Islet of Langerhans (tissue), 1 donor: ENCODE measurements at regions not wholly inside any gene's neighbourhood (a gene's known extent, or its start where the extent isn't known, plus 50 kb on each side); places are given as distances from the start of the nearest gene placed in this dataset.
"Not testable (repeated sequence)": the region's sequence is repeated elsewhere in the genome, so short reads cannot be mapped to it uniquely, and the experiment has no call there.

Experiments used
- FAIRE-seq: peaks from one replicate; lab custom pipeline; 2011; peaks lifted over from hg19 to GRCh38; lab: Jason Lieb, UNC

DNA sequence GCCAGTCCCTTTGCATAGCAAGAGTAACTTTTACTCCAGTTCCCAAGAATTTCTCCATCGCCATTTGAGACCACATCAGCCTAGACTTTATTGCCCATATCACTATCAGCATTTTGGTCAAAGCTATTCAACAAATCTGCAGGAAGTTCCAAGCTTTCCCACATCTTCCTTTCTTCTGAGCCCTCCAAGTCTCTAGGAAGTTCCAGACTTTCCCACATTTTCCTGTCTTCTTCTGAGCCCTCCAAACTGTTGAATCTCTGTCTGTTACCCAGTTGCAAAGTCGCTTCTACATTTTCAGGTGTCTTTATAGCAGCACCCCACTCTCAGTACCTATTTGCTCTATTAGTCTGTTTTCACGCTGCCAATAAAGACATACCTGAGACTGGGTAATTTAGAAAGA, 386.4 kb upstream of the KCND2 start:
- FAIRE-seq: not testable (repeated sequence)

DNA sequence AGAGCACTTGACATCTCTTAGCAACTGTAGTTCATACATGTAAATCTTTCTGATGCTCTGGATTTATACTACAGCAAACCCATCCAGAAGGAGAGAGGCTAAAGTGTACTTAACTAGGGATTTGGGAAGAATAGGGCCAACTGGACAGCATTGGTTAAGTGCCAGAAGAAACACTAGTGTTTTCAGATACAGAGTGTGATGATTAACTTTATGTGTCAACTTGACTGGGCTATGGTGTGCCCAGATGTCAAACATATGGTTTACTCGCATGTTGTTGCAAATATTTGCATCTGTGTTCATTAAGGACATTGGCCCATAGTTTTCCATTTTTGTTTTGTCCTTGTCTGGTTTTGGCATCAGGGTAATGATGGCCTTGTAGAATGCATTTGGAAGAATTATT, 384.7 kb upstream of the KCND2 start:
- no peak for FAIRE-seq

DNA sequence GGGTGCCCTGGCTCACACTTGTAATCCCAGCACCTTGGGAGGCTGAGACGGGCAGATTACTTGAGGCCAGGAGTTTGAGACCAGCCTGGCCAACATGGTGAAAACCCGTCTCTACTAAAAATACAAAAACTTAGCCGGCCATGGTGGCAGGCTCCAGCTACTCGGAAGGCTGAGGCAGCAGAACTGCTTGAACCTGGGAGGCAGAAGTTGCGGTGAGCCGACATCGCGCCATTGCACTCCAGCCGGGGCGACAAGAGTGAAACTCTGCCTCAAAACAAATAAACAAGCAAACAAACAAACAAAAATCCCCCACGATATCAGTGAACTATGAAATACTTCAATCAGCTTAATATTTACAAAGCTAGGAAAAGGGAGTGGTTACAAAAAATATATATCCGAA, 382.3 kb upstream of the KCND2 start:
- no peak for FAIRE-seq

DNA sequence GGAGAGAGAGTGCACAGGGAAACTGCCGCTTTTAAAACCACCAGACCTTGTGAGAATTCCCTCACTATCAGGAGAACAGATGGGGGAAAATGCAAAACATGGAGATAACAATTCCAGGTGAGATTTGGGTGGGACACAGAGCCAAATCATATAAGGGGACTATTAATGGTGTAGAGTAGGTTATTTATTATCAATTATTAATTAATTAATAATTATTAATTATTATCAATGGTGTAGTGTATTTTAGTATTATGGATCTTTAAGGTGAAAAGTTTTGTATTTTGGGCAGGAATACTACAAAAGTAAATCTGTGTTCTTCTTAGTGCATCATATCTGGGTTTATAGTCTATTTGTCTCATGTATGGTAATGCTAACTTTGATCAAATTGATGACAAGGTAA, 377.7 kb upstream of the KCND2 start:
- FAIRE-seq: no peak

DNA sequence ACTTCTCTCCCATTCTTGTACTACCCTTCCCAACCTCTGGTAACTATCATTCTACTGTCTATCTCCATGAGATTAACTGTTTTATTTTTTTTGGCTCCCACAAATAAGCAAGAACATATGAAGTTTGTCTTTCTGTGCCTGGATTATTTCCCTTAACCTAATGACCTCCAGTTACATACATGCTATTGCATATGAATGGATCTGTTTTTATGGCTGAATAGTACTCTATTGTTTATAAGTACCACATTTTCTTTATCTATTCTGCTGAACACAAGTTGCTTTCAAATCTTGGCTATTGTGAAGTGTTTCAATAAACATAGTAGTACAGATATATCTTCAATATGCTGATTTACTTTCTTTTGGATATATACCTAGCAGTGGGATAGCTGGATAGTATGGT, 376.6 kb upstream of the KCND2 start:
- FAIRE-seq: no peak

- FAIRE-seq: no peak
Observed at GRCh38 chr7:119900996-119901672, 371.8 kb upstream of the KCND2 start.

DNA sequence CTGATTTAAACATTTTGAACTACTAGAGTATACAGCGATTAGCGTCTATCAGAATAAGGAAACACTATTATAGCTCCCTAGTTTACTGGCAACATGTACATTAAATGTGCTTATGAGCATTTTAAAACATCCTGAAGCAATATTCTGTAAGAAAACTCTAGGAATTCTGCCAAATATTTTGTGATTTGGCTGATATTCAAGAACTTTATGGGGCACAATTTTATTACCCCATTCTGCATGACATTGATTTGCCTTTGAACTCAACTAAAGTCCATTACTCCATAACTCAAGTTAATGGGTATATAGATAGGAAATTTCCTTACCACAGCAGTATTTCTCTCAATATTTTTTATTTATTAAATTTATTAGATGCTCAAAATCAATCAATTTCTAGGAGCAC, 369.9 kb upstream of the KCND2 start:
- no peak for FAIRE-seq

- FAIRE-seq: no peak
Observed at GRCh38 chr7:119905495-119905894, 367.5 kb upstream of the KCND2 start.

DNA sequence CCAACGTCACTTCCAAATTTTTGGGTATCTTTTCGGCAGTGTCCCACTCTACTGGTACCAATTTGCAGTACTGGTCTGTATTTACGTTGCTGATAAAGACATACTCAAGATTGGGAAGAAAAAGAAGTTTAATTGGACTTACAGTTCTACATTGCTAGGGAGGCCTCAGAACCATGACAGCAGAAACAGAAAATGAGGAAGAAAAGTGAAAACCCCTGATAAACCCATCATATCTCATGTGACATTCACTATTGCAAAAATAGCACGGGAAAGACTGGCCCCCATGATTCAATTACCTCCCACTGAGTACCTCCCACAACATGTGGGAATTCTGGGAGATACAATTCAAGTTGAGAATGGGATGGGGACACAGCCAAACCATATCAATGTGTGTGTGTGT, 364.0 kb upstream of the KCND2 start:
- FAIRE-seq: no peak

DNA sequence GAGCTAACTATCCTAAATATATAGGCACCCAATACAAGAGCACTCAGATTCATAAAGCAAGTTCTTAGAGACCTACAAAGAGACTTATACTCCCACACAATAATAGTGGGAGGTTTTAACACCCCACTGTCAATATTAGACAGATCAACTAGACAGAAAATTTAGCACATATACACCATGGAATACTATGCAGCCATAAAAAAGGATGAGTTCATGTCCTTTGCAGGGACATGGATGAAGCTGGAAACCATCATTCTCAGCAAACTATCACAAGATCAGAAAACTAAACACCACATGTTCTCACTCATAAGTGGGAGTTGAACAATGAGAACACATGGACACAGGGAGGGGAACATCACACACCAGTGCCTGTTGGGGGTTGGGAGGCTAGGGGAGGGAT, 358.9 kb upstream of the KCND2 start:
- FAIRE-seq: not testable (repeated sequence)

- FAIRE-seq: no peak
Observed at GRCh38 chr7:119916501-119916900, 356.5 kb upstream of the KCND2 start.

DNA sequence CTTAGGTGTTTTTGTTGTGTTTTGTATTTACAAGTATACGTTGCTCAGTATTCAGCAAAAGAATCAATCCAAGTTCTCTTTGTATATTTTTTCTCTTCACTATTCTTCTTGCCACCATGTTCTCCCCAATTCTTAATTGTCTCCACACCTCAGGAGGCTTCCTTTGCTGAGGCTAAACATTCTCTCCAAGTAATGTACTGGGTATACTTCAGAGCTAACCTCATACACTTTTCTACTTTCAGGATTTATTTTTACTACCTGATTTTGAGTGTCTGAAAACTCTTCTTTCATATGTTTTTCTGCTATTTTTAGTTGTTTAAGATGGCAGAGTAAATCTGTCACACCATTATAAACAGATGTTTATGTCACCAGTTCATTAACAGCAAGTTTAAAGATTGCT, 354.8 kb upstream of the KCND2 start:
- no peak for FAIRE-seq

- FAIRE-seq: no peak
Observed at GRCh38 chr7:119919986-119920385, 353.0 kb upstream of the KCND2 start.

- no peak for FAIRE-seq
Observed at GRCh38 chr7:119925581-119926289, 347.2 kb upstream of the KCND2 start.

- no peak for FAIRE-seq
Observed at GRCh38 chr7:119929891-119930290, 343.1 kb upstream of the KCND2 start.

GRCh38 chr7:119931230-119931824, 341.6 kb upstream of the KCND2 start:
- no peak for FAIRE-seq

- peak; percentile 94 for FAIRE-seq
Observed at GRCh38 chr7:119935418-119936025, 337.5 kb upstream of the KCND2 start.

DNA sequence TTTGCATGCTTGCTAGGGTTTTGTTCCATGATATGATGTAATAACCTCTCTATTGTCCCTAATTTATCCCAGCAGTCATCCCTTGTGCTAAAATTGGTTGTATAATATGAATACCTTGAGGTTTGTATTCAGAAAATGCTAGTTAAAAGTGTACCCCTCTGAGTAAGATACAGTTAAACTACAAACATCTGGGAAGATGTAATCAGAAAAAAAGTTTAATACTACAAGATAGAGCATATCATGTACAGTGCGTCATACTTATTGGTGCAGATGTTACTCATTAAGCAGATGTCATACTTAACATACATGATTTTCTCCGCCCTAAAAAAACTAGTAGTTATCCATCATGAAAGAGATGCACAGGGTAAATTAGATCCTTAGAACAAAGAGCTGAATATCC, 336.1 kb upstream of the KCND2 start:
- no peak for FAIRE-seq

DNA sequence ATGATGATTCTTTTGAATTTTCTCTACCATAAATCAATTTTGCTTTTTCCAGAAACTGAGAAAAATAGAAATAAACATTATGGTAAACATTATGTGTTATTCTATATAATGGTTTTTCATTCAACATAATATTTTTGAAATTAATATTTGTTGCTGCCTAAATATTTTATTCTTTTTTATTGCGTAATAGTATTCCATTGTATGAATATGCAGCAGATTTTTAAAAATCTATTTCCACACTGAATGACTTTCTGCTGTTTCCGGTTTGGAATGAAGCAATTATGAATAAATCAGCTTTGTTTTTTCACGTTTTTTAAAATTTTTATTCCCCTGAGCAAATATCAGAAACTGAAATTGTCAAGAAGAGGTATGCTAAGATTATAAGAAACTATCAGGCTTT, 335.2 kb upstream of the KCND2 start:
- no peak for FAIRE-seq

GRCh38 chr7:119943942-119944600, 328.9 kb upstream of the KCND2 start:
- no peak for FAIRE-seq

DNA sequence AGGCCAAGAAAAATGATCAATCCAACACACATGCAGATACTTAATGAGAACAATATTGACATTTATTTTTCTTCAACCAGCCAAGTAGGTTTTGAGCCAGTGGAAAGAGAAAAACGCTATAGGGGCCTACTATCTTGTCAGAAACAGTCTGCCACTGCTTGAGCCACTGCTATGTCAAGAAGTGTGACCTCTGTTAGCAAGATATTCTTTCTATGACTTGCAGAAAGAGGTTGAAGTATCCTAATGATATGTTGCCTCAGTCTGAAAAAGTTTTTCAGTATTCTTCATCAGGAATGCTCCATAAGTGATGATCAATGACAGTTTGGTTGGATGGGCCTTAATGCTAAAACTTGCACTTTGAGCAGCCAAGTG, 328.4 kb upstream of the KCND2 start:
- FAIRE-seq: no peak

DNA sequence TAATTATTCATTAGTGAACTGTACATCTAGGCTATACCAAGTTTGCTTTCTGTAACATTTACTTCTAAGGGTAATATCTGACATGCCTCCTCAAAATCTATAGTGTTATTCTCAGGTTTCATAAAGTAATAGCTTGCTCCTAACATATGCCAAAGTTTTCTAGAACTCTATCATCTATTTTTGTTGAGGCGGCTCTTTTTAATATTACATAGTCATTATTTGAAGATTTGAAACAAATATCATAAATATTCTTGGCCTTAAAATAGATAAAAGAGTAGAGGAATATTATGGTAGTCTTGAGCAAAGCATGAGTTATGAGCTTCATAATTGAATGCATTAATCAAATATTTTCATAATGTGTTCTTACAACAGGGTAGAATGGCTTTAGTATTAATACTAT, 327.2 kb upstream of the KCND2 start:
- no peak for FAIRE-seq

GRCh38 chr7:119949053-119949452, 323.9 kb upstream of the KCND2 start:
- FAIRE-seq: no peak
